RWPE1 (cell line): ENCODE measurements at regions not wholly inside any gene's neighbourhood (a gene's known extent, or its start where the extent isn't known, plus 50 kb on each side); places are given as distances from the start of the nearest gene placed in this dataset.

Source experiments
- CTCF ChIA-PET: fragments of 350-600 bp; sonication (Branson Sonifier 250); formaldehyde crosslinking; extraction: SDS; loops from one replicate; lab custom pipeline; 2021; lab: Yijun Ruan, JAX
- POLR2A ChIA-PET: fragments of 400-600 bp; formaldehyde crosslinking; extraction: SDS; loops from one replicate; lab custom pipeline; 2020; ENCODE audit warnings: antibody characterized with exemption; ENCODE audit not compliant: low non-redundant PET; lab: Yijun Ruan, JAX
- DNase-seq: peaks from one replicate; pipeline ENCODE4 v3.0.0; 2012; ENCODE audit warnings: low spot score
- H3K27ac ChIP-seq: fragments of 450-650 bp; 2 replicates; pipeline ENCODE4 v1.5.1; 2017
- TF ChIP-seq, protein P1 (sequence below): fragments of 450-650 bp; conservative IDR thresholded peaks from 2 replicates; pipeline ENCODE4 v1.5.1; 2017; ENCODE audit warnings: low read depth, mild to moderate bottlenecking

- ChIA-PET POLR2A (no interaction called here), CTCF (no interaction called here)
- no peak overlapping the region for H3K27ac ChIP-seq
- TF ChIP-seq, protein P1, sequence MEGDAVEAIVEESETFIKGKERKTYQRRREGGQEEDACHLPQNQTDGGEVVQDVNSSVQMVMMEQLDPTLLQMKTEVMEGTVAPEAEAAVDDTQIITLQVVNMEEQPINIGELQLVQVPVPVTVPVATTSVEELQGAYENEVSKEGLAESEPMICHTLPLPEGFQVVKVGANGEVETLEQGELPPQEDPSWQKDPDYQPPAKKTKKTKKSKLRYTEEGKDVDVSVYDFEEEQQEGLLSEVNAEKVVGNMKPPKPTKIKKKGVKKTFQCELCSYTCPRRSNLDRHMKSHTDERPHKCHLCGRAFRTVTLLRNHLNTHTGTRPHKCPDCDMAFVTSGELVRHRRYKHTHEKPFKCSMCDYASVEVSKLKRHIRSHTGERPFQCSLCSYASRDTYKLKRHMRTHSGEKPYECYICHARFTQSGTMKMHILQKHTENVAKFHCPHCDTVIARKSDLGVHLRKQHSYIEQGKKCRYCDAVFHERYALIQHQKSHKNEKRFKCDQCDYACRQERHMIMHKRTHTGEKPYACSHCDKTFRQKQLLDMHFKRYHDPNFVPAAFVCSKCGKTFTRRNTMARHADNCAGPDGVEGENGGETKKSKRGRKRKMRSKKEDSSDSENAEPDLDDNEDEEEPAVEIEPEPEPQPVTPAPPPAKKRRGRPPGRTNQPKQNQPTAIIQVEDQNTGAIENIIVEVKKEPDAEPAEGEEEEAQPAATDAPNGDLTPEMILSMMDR = no peak
- DNase-seq = no peak
These were observed 290.2 kb downstream of the OSR1 start for GRCh38 chr2:19068206-19068605.

DNA sequence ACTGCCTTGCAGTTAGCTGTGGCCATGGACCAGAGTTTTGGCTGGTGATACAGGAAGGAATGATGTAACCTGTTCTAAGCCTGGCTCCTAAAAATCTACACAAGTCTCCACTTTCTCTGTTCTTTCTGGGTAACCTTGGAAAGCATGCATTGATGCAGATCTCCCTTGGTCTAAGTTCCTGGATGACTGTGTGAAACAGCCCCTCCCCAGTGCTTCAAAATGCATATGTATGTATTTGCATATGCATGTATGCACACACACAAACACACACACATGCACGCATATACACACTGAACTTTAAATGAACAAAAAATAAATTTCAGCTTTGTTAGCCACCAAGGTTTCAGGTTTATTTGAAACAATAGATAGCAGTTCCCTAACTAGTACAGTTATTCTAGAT is 296.1 kb downstream of the OSR1 start:
- DNase-seq = no peak
- CTCF ChIA-PET = no interaction called here

GRCh38 chr2:19059076-19059475 is 299.3 kb downstream of the OSR1 start:
- peak; percentile 80 for DNase-seq
- TF ChIP-seq, protein P1 = no peak
- CTCF ChIA-PET = no interaction called here
- POLR2A ChIA-PET = no interaction called here
- no peak overlapping the region for H3K27ac ChIP-seq

More for the DNA sequence above, 296.1 kb downstream of the OSR1 start:
- POLR2A ChIA-PET = no interaction called here
- no peak overlapping the region for H3K27ac ChIP-seq
- TF ChIP-seq, protein P1 = no peak

DNA sequence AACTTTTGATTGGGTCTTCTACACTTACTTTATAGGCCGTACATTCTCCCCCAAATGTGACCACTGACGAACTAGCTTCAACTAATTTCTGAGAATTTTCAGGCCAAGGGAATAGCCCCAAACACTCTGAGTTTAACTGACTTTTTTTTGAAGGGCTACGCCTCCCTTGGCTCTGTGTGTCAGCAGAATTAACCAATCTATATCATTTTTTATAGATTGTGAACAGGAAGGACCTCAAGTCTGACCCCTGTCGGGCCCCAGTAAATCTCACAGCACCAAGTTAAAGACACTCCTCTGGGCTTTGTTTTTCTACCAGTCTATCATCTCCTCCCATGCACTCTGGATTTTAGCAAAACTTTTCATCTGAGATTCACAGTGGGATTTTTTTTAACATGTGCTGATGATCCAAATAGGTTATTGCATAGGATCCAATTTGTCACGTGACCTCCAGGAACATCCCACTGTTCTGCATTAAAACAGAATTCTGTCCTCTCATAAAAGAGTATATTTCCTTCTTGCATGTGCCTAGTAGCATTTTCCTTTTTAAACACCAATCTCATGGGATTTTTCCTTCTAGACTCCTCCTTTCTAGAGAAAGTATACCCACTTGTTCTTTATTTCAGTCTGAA is 307.1 kb downstream of the OSR1 start:
- no peak for DNase-seq
- ChIA-PET POLR2A (no interaction called here), CTCF (no interaction called here)
- no peak overlapping the region for H3K27ac ChIP-seq
- TF ChIP-seq, protein P1 = no peak

DNA sequence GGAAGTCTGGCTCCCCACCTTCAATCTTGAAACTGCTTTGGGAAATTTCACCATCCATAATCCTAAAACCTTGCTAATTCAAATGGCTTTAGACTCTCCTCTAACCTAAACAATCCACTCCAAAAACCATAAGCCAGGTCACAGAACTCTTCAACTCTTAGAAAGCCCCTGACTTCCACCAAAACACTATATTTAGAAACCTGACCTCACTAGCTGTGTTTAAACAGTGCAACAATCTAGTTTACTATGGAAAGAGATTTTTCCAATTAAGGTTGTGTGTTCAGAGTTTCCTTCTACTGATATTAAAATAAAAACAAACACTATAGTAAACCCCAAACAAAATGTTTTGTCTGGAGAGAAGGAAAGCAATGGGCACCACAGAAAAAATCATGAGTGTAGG is 308.1 kb downstream of the OSR1 start:
- no peak overlapping the region for H3K27ac ChIP-seq
- ChIA-PET CTCF (interaction anchor here (0.7 kb wide), 1 partner anchor 10 kb away, joined by 3 read pairs; no protein-coding TSS in a partner anchor), POLR2A (no interaction called here)
- DNase-seq = no peak
- TF ChIP-seq, protein P1 = no peak

DNA sequence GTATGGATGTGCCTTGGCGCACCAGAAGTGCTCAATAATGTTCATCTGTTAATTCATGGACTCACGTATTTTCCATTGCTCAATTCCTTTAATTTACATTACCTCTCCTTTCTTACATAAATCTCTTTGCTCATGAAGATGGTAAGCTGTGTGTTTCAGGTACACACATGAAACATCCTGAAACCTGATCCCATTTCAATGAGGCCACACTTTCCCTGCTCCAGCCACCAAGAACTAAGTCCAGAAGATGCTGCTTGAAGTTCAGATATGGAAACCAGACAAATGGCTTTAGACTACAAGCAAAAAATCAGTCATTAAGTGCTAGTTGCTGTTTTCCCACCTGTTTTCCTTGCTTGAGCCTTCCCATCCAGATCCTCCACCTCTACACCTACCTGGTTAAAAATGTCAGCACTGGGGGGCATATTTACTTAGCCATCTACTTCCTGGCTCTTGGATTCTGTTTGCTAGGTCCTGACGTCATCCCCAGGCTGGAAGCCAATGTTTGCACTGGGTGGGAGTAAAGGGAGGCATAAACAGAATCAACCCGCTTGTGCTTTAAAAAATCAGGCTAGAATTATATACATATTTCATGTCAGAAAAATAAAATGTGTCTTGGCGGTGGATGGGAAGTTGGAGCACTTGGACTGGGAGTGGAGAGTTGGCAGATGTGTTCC is 309.7 kb downstream of the OSR1 start:
- H3K27ac ChIP-seq = no peak overlapping the region
- no peak for DNase-seq
- CTCF ChIA-PET = no interaction called here
- POLR2A ChIA-PET = no interaction called here
- TF ChIP-seq, protein P1 = no peak
